ENCODE measurements at regions not wholly inside any gene's neighbourhood (a gene's known extent, or its start where the extent isn't known, plus 50 kb on each side); places are given as distances from the start of the nearest gene placed in this dataset.

DNA sequence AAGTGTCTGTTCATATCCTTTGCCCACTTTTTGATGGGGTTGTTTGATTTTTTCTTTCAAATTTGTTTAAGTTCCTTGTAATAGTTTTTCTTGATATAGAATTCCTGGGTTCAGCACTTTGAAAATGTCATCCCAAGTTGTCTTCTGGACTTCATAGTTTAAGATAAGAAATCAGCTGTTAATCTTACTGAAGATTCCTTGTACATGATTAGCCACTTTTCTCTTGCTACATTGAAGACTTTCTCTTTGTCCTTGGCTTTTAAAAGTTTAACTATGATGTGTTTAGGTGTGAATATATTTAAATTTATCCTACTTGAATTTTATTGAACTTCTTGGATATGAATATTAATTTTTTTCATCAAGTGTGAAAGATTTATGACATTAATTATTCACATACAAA lies 387.2 kb upstream of the CWC22 start:
- TF ChIP-seq, protein P1, sequence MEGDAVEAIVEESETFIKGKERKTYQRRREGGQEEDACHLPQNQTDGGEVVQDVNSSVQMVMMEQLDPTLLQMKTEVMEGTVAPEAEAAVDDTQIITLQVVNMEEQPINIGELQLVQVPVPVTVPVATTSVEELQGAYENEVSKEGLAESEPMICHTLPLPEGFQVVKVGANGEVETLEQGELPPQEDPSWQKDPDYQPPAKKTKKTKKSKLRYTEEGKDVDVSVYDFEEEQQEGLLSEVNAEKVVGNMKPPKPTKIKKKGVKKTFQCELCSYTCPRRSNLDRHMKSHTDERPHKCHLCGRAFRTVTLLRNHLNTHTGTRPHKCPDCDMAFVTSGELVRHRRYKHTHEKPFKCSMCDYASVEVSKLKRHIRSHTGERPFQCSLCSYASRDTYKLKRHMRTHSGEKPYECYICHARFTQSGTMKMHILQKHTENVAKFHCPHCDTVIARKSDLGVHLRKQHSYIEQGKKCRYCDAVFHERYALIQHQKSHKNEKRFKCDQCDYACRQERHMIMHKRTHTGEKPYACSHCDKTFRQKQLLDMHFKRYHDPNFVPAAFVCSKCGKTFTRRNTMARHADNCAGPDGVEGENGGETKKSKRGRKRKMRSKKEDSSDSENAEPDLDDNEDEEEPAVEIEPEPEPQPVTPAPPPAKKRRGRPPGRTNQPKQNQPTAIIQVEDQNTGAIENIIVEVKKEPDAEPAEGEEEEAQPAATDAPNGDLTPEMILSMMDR (IDR thresholded peaks at IDR 0.05), result no peak
- TF ChIP-seq EP300 (IDR thresholded peaks at IDR 0.05) (no peak), POLR2A (IDR thresholded peaks at IDR 0.05) (no peak)

Measured in sigmoid colon (tissue), 4 donors.